ENCODE measurements at regions not wholly inside any gene's neighbourhood (a gene's known extent, or its start where the extent isn't known, plus 50 kb on each side); places are given as distances from the start of the nearest gene placed in this dataset.

GRCh38 chr9:29976981-29977380 is 2403.7 kb upstream of the C9orf72 start:
- no peak for DNase-seq
- no peak overlapping the region for H3K4me3 Mint-ChIP-seq
- Histone ChIP-seq H3K79me1 (ENCODE audit: insufficient read depth, low read depth, low read length, poor library complexity, severe bottlenecking) (no peaks in the 10 kb centered on the region), H2BK15ac (ENCODE audit: low read depth, low read length) (no peak overlapping the region), H3K56ac (ENCODE audit: insufficient read length, low read depth, low read length) (no peak overlapping the region), H3K9me3 (ENCODE audit: control insufficient read depth, low read depth, low read length) (no peaks in the 10 kb centered on the region), H3K23ac (ENCODE audit: insufficient read length, low read depth, low read length) (no peak overlapping the region), H3K27me3 (ENCODE audit: insufficient read depth, low read length) (no peaks in the 10 kb centered on the region), H4K8ac (replicated peaks; ENCODE audit: insufficient read length, low read depth, low read length) (no peak overlapping the region), H3K4me2 (ENCODE audit: insufficient read depth, insufficient read length, low read length) (no peak overlapping the region), H3K27ac (ENCODE audit: insufficient read length, low read depth, low read length) (no peak overlapping the region), H3K14ac (ENCODE audit: insufficient read depth, low read length) (no peak overlapping the region), H3K4ac (ENCODE audit: low read depth, low read length) (no peak overlapping the region), H4K91ac (ENCODE audit: insufficient read length, low read depth, low read length) (no peak overlapping the region), H2BK5ac (ENCODE audit: insufficient read length, low read length) (no peak overlapping the region), H2BK12ac (ENCODE audit: insufficient read length, low read depth, low read length) (no peak overlapping the region), H4K5ac (ENCODE audit: insufficient read length, low read depth, low read length) (no peak overlapping the region), H3K79me2 (ENCODE audit: insufficient read depth, low read length) (no peaks in the 10 kb centered on the region), H3T11ph (ENCODE audit: low read length) (no peak overlapping the region), H2AK5ac (ENCODE audit: insufficient read length, low read length) (no peak overlapping the region), H3K18ac (ENCODE audit: insufficient read length, low read depth, low read length) (no peak overlapping the region), H3K9ac (ENCODE audit: extremely low read depth, insufficient read length, low read length) (no peak overlapping the region), H3K23me2 (ENCODE audit: insufficient read length, low read depth, low read length, poor library complexity, severe bottlenecking) (no peaks in the 10 kb centered on the region), H4K20me1 (ENCODE audit: control insufficient read depth, insufficient read depth, insufficient read length) (no peaks in the 10 kb centered on the region), H3K4me1 (ENCODE audit: insufficient read depth, low read length) (no peaks in the 10 kb centered on the region), H2AFZ (ENCODE audit: low read length) (no peak overlapping the region), H2BK20ac (ENCODE audit: low read depth, low read length, poor library complexity, severe bottlenecking) (no peak overlapping the region), H2BK120ac (ENCODE audit: low read depth, low read length, poor library complexity, severe bottlenecking) (no peak overlapping the region)
- H3K27me3 Mint-ChIP-seq (ENCODE audit: low read depth): no peaks in the 10 kb centered on the region
- no peak overlapping the region for H3K27ac Mint-ChIP-seq
- TF ChIP-seq CTCF (conservative IDR thresholded peaks at IDR 0.05): no peak
- peaks cover 2 to 4% of the 10 kb centered on the region in 2 experiments; a peak in 2 of 4 replicates for H3K4me1 Mint-ChIP-seq
- H3K36me3 Mint-ChIP-seq (ENCODE audit: insufficient read depth in 1 of 3, low read depth in 3 of 3): no peaks in the 10 kb centered on the region
- no CpG with 5 or more reads among the region's 4 CpGs for WGBS (ENCODE audit: extremely low coverage, insufficient read length, low lambda C conversion rate)
- no peaks in the 10 kb centered on the region for H3K9me3 Mint-ChIP-seq

All from H9 (cell line).